Stimulated activated memory B cell treated with anti-CD40 and anti-IgM and Interleukin-4, amounts not matched to agents 10 μg/mL and 1 μg/mL and 100 μg/mL, for 72 hours (primary cell): ENCODE measurements at regions not wholly inside any gene's neighbourhood (a gene's known extent, or its start where the extent isn't known, plus 50 kb on each side); places are given as distances from the start of the nearest gene placed in this dataset.
"Not testable (repeated sequence)": the region's sequence is repeated elsewhere in the genome, so short reads cannot be mapped to it uniquely, and the experiment has no call there.

Source experiments
- ATAC-seq: fragments of 150-1000 bp; cut with Tn5 transposase; 2 replicates; pipeline ENCODE4 v1.10.0; 2021
- H3K27ac Mint-ChIP-seq: one replicate; pipeline ENCODE4 v1.8.0; 2022; ENCODE audit warnings: mild to moderate bottlenecking, mixed read lengths
- H3K27me3 Mint-ChIP-seq: one replicate; pipeline ENCODE4 v1.8.0; 2022; ENCODE audit warnings: mixed read lengths
- H3K36me3 Mint-ChIP-seq: one replicate; pipeline ENCODE4 v1.8.0; 2022; ENCODE audit warnings: mixed read lengths
- H3K4me1 Mint-ChIP-seq: one replicate; pipeline ENCODE4 v1.8.0; 2022; ENCODE audit warnings: mixed read lengths
- H3K4me3 Mint-ChIP-seq: one replicate; pipeline ENCODE4 v1.8.0; 2022; ENCODE audit warnings: mild to moderate bottlenecking, moderate library complexity, mixed read lengths
- H3K9me3 Mint-ChIP-seq: one replicate; pipeline ENCODE4 v1.8.0; 2022; ENCODE audit warnings: mixed read lengths

- Mint-ChIP-seq H3K27ac (no peak overlapping the region), H3K4me3 (no peak overlapping the region), H3K9me3 (peaks cover 3% of the 10 kb centered on the region), H3K27me3 (no peaks in the 10 kb centered on the region), H3K36me3 (no peaks in the 10 kb centered on the region), H3K4me1 (no peaks in the 10 kb centered on the region)
- ATAC-seq, result no peak
Measured at GRCh38 chr18:76058146-76058545, 436.9 kb downstream of the ZNF516 start.

- no peak for ATAC-seq
- Mint-ChIP-seq H3K27me3 (no peaks in the 10 kb centered on the region), H3K27ac (no peak overlapping the region), H3K4me1 (no peaks in the 10 kb centered on the region), H3K36me3 (no peaks in the 10 kb centered on the region), H3K9me3 (peaks cover 4% of the 10 kb centered on the region), H3K4me3 (no peak overlapping the region)
Measured at GRCh38 chr18:76057386-76057785, 437.7 kb downstream of the ZNF516 start.

DNA sequence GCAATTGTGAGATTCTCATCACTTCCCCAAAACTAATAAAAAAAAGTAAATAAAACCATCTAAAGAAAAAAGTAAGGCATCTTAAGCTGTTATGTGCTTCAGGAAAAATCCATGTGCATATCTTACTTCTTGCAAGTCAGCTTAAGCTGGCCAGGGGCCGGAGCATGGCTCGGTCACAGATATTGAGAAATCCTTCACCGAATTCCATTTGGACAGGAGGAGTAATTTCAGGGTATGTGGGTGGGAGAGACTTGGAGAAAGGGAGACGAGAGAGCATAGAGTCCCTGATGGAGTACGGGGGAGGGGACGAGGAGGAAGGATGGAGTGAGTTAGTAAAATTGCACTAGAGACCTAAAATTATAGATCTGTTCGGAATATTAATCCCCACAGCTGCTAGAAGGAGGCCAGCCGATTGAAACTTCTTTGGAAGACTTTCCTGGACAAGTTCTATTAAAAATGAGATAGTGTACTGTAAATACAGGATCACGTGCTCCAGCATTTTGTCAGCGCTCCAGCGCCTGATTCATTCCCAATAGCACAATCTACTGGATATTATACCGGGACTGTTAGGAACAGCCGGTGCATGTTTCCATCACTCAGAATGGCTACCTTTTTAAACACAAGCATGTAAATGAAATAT, 438.5 kb downstream of the ZNF516 start:
- Mint-ChIP-seq H3K27ac (no peak overlapping the region), H3K27me3 (no peaks in the 10 kb centered on the region), H3K4me1 (no peaks in the 10 kb centered on the region), H3K9me3 (peaks cover 2% of the 10 kb centered on the region), H3K4me3 (no peak overlapping the region), H3K36me3 (no peaks in the 10 kb centered on the region)
- ATAC-seq, result no peak

DNA sequence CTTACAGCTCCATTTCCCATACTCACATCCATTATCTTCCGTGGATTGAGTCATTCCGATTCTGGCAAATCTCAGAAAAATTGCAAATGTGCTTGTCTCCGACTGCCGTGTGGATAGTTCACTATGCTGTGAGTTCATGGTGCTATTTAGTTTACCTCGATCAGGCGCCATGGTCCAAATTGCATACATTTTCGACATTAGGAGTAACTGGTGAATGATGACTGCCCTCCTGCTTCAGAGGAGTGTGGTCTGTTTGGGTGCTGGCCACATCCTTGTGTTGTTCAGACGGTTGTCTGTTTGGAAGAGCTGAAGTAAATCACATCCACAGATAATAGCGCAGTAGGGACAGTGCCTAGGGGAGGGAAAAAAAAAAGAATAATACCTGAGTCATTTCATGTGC, 439.5 kb downstream of the ZNF516 start:
- Mint-ChIP-seq H3K4me1 (no peaks in the 10 kb centered on the region), H3K4me3 (no peak overlapping the region), H3K27ac (no peak overlapping the region), H3K36me3 (no peaks in the 10 kb centered on the region), H3K27me3 (no peaks in the 10 kb centered on the region), H3K9me3 (peaks cover 2% of the 10 kb centered on the region)
- ATAC-seq, result no peak

- Mint-ChIP-seq H3K27ac (no peak overlapping the region), H3K4me1 (no peaks in the 10 kb centered on the region), H3K4me3 (no peak overlapping the region), H3K27me3 (no peaks in the 10 kb centered on the region), H3K9me3 (peaks cover 2% of the 10 kb centered on the region), H3K36me3 (no peaks in the 10 kb centered on the region)
- no peak for ATAC-seq
Measured at GRCh38 chr18:76055025-76055424, 440.0 kb downstream of the ZNF516 start.

GRCh38 chr18:76054156-76054555, 440.9 kb downstream of the ZNF516 start:
- Mint-ChIP-seq H3K4me3 (no peak overlapping the region), H3K4me1 (no peaks in the 10 kb centered on the region)

DNA sequence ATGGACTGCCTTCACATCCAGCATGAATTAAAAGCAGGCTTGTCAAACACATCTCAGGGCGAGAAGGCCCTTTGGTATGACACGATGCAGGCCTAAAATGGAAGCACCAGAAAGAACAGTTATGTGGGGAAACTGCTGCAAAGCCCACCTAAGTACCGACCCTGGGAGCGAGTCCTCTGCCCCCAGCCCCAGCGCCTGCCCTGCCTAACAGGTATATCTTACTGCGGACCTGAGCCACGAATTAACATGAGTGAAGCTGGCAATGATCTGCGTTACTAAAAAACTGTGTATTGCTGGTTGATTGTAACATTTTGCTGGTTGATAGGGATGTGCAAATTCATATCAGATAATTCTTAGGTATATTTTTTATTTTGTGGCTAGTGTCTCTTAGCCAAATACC, 441.5 kb downstream of the ZNF516 start:
- no peak for ATAC-seq
- Mint-ChIP-seq H3K4me1 (no peaks in the 10 kb centered on the region), H3K27me3 (no peaks in the 10 kb centered on the region), H3K4me3 (no peak overlapping the region), H3K9me3 (peaks cover 2% of the 10 kb centered on the region), H3K27ac (no peak overlapping the region), H3K36me3 (no peaks in the 10 kb centered on the region)

More at GRCh38 chr18:76054156-76054555, 440.9 kb downstream of the ZNF516 start:
- H3K9me3 Mint-ChIP-seq, result peaks cover 2% of the 10 kb centered on the region
- no peak overlapping the region for H3K27ac Mint-ChIP-seq
- no peaks in the 10 kb centered on the region for H3K27me3 Mint-ChIP-seq
- ATAC-seq, result no peak
- no peaks in the 10 kb centered on the region for H3K36me3 Mint-ChIP-seq

DNA sequence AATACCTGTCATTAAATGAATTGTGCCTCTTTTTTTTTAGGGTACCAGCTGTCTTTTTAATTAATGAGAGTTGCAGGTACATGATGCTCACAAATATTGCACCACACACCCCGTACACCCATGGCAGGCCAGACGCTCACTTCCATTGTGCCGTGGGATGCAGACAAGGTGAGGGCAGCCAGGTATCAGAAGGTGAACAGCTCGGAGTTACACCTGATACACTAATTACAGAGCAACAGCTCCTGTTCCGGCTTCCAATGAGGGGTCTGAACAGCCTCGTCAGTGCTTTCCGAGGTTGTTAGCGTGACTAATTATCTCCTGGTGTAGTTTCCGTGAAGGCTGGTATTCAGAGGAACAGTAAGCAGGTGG, 442.8 kb downstream of the ZNF516 start:
- Mint-ChIP-seq H3K27ac (no peak overlapping the region), H3K27me3 (no peaks in the 10 kb centered on the region), H3K4me1 (no peaks in the 10 kb centered on the region), H3K36me3 (no peaks in the 10 kb centered on the region), H3K4me3 (no peak overlapping the region), H3K9me3 (peaks cover 2% of the 10 kb centered on the region)
- ATAC-seq, result no peak

DNA sequence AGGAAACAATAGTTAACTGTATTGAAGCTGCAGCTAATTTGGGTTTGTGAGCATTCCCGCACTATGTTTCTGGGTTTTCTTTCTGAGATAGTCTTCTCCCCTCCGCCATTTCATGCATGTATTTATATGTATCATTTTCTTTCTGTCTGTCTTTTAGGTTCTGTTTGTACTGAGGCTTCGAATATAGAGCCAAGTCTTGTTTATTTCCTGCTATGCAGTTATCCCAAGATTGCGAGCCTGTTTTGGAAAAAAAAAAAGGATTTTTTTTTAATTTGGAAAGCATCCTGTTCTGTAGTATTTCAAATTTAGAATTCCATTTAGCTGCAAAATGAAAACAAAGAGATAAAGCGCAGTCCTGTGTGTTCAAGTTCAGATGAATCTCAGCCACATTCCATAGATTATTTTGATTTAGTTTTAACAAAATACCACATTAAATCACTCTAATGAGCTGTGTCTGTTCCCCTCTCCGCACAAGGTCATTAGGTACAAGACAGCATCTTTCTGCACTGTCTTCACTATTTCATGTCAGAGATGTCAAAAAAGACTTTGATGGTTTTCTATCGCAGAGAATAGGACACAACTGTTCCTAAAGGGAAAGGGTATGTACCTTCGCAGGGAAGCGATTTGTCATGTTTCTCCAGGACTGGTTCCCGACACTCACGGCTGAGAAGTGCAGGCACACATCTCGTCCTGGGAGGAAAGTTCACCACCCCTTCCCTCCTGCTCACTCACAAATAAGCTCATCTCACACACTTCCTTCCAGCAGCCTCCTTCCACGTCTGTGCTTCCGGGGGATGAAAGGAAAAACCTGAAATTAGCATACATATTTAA, 443.4 kb downstream of the ZNF516 start:
- peaks cover 2% of the 10 kb centered on the region for H3K9me3 Mint-ChIP-seq
- H3K27me3 Mint-ChIP-seq, result no peaks in the 10 kb centered on the region
- no peaks in the 10 kb centered on the region for H3K36me3 Mint-ChIP-seq
- H3K4me1 Mint-ChIP-seq, result no peaks in the 10 kb centered on the region
- H3K4me3 Mint-ChIP-seq, result no peak overlapping the region
- ATAC-seq, result no peak
- H3K27ac Mint-ChIP-seq, result no peak overlapping the region

DNA sequence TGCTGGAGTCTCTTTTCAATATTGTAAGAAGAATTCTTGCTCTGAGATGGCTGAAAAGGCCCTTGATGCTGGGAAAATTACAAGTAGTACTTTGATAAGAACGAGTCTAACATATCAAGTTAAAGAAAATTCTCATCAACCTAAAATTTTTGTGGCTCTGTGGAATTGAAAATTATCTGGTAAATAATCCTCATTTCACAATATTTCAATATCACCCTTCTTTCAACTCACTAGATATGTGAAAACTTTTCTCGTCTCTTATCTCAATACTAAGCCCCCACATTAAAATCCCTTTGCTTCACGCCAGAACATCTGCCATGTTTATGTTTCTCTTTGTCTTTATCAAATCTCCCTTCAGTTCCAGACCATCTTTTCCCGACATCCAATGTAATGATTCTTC, 448.8 kb downstream of the ZNF516 start:
- no peaks in the 10 kb centered on the region for H3K27me3 Mint-ChIP-seq
- no peaks in the 10 kb centered on the region for H3K9me3 Mint-ChIP-seq
- ATAC-seq, result no peak
- no peak overlapping the region for H3K27ac Mint-ChIP-seq
- no peaks in the 10 kb centered on the region for H3K4me1 Mint-ChIP-seq
- no peaks in the 10 kb centered on the region for H3K36me3 Mint-ChIP-seq
- no peak overlapping the region for H3K4me3 Mint-ChIP-seq

DNA sequence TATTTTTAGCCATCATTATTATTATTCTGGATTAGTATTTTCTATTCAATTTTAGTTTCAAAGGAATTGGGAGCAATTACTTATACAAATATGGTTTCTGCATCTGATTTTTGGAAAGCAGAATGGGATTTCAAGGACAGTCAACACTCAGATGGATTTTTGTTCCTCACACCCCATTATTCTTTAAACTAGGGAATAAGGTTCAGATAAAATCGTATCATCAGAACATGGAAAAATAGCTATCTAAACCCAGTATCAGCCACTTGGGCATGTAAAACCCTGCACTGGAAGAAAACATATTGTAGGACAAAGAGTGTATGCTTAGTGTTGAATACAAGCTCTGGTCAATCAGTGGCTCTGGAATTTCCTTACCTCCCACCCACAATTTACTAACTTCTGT, 452.5 kb downstream of the ZNF516 start:
- H3K27ac Mint-ChIP-seq, result no peak overlapping the region

GRCh38 chr18:76018210-76018609, 476.8 kb downstream of the ZNF516 start:
- Mint-ChIP-seq H3K4me3 (no peak overlapping the region), H3K9me3 (no peaks in the 10 kb centered on the region)

More for the DNA sequence above, 452.5 kb downstream of the ZNF516 start:
- no peak for ATAC-seq
- Mint-ChIP-seq H3K27me3 (no peaks in the 10 kb centered on the region), H3K36me3 (no peaks in the 10 kb centered on the region), H3K4me3 (no peak overlapping the region), H3K9me3 (peaks cover 3% of the 10 kb centered on the region), H3K4me1 (no peaks in the 10 kb centered on the region)

GRCh38 chr18:76013057-76013456, 482.0 kb downstream of the ZNF516 start:
- Mint-ChIP-seq H3K9me3 (peaks cover 5% of the 10 kb centered on the region), H3K4me1 (no peaks in the 10 kb centered on the region), H3K27ac (no peak overlapping the region), H3K27me3 (no peaks in the 10 kb centered on the region), H3K4me3 (no peak overlapping the region), H3K36me3 (no peaks in the 10 kb centered on the region)
- ATAC-seq, result no peak

More at GRCh38 chr18:76018210-76018609, 476.8 kb downstream of the ZNF516 start:
- no peaks in the 10 kb centered on the region for H3K27me3 Mint-ChIP-seq
- no peaks in the 10 kb centered on the region for H3K36me3 Mint-ChIP-seq
- ATAC-seq, result no peak
- H3K4me1 Mint-ChIP-seq, result no peaks in the 10 kb centered on the region
- no peak overlapping the region for H3K27ac Mint-ChIP-seq

GRCh38 chr18:76005632-76006208, 489.3 kb downstream of the ZNF516 start:
- Mint-ChIP-seq H3K9me3 (peaks cover 14% of the 10 kb centered on the region), H3K27ac (no peak overlapping the region), H3K4me3 (no peak overlapping the region), H3K27me3 (no peaks in the 10 kb centered on the region), H3K36me3 (no peaks in the 10 kb centered on the region), H3K4me1 (no peaks in the 10 kb centered on the region)
- ATAC-seq, result no peak

DNA sequence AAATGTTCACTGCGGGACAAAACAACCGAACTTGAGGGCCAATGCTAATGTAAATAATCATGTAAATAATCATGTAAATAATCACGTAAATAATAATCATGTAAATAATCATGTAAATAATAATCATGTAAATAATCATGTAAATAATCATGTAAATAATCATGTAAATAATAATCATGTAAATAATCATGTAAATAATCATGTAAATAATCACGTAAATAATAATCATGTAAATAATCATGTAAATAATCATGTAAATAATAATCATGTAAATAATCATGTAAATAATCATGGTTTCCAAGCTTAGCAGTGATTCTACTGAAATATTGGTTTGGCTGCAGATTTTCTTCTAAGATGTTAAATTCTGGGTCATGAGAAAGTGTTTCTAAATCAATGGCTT, 507.1 kb downstream of the ZNF516 start:
- ATAC-seq, H3K9me3 Mint-ChIP-seq, H3K4me3 Mint-ChIP-seq, H3K36me3 Mint-ChIP-seq, H3K4me1 Mint-ChIP-seq, H3K27me3 Mint-ChIP-seq, H3K27ac Mint-ChIP-seq: not testable (repeated sequence)

GRCh38 chr18:75984853-75985252, 510.2 kb downstream of the ZNF516 start:
- no peak overlapping the region for H3K4me3 Mint-ChIP-seq
- H3K9me3 Mint-ChIP-seq, result peaks cover 2% of the 10 kb centered on the region
- H3K27ac Mint-ChIP-seq, result no peak overlapping the region
- no peak for ATAC-seq
- no peaks in the 10 kb centered on the region for H3K27me3 Mint-ChIP-seq
- no peaks in the 10 kb centered on the region for H3K4me1 Mint-ChIP-seq
- no peaks in the 10 kb centered on the region for H3K36me3 Mint-ChIP-seq
